ENCODE measurements at regions not wholly inside any gene's neighbourhood (a gene's known extent, or its start where the extent isn't known, plus 50 kb on each side); places are given as distances from the start of the nearest gene placed in this dataset.

DNA sequence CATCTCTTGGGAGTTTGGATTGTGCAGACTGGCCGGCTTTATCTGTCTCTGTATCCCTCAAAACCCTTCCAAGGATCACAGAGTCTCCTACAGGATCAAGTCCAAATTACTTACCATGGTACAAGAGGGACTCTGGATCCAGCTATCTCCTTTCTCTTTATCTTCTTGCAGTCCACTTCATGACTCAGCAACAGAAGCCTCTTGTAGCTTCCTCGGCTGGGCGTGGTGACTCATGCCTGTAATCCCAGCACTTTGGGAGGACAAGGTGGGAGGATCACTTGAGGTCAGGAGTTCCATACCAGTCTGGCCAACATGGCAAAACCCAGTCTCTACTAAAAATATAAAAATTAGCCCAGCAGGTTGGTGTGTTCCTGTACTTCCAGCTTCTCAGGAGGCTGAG, 189.7 kb downstream of the BCAT1 start:
- 28% methylated on average over 3 of the region's 3 CpGs for WGBS (ENCODE audit: missing lambda C conversion rate)
- no peak for FAIRE-seq

DNA sequence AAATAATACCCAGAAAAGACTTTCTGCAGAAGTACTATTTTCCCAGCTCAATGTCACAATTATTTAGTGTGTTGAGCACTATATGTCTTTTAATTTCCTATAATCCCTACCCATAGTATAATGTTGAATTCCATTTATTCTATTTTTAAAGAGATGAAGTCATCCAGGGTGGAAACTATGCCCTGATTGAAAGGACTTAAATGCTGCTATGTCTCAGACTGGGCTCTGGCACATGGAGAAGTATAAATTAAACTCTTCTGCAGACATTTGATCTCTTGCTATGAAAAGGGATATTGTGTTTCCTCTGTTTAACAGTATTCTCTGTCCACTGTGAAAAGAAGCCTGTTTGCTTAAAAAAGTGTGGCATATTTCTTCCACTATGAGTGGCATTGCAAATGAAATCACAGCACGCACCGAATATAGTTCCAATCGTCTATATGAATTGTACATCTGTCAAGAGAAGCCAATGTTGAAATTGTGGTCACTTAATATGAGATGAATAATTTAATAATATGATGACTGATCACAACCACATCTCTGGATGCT, 192.3 kb downstream of the BCAT1 start:
- Histone ChIP-seq H3K27ac (no peak overlapping the region), H3K9me3 (no peaks in the 10 kb centered on the region), H3K4me2 (no peak overlapping the region), H3K4me3 (no peak overlapping the region), H3K4me1 (no peaks in the 10 kb centered on the region)
- ChIA-PET POLR2A (no interaction called here), CTCF (no interaction called here)
- TF ChIP-seq ZSCAN20 (CRISPR knock-in tag; IDR thresholded peaks at IDR 0.05) = no peak
- no peak for TF ChIP-seq GATA3 (IDR thresholded peaks at IDR 0.05; ENCODE audit: borderline replicate concordance)
- TF ChIP-seq FOSL2 (IDR thresholded peaks at IDR 0.05) = no peak
- TF ChIP-seq FOSL2 (CRISPR knock-in tag; IDR thresholded peaks at IDR 0.05) = no peak
- FAIRE-seq (no peak), ATAC-seq (no peak), DNase-seq (ENCODE audit: low read depth in 1 of 2, low spot score in 1 of 2) (no peak)
- WGBS (ENCODE audit: missing lambda C conversion rate) = 21% methylated on average over 3 of the region's 3 CpGs

More for the DNA sequence above, 189.7 kb downstream of the BCAT1 start:
- TF ChIP-seq ZC3H11A (IDR thresholded peaks at IDR 0.05) (no peak), CEBPB (IDR thresholded peaks at IDR 0.05) (no peak), HOXB5 (CRISPR knock-in tag; IDR thresholded peaks at IDR 0.05) (no peak)
- no peak overlapping the region for H3K27ac ChIP-seq
- H3K4me1 ChIP-seq = no peaks in the 10 kb centered on the region
- H3K4me3 ChIP-seq = no peak overlapping the region
- no peak overlapping the region for H3K4me2 ChIP-seq
- DNase-seq (ENCODE audit: low read depth in 1 of 2, low spot score in 1 of 2) = no peak
- ATAC-seq = no peak
- POLR2A ChIA-PET = no interaction called here
- H3K9me3 ChIP-seq = no peaks in the 10 kb centered on the region
- CTCF ChIA-PET = interaction anchor here (1.1 kb wide), 1 partner anchor 9 kb away, joined by 3 read pairs; no protein-coding TSS in a partner anchor

DNA sequence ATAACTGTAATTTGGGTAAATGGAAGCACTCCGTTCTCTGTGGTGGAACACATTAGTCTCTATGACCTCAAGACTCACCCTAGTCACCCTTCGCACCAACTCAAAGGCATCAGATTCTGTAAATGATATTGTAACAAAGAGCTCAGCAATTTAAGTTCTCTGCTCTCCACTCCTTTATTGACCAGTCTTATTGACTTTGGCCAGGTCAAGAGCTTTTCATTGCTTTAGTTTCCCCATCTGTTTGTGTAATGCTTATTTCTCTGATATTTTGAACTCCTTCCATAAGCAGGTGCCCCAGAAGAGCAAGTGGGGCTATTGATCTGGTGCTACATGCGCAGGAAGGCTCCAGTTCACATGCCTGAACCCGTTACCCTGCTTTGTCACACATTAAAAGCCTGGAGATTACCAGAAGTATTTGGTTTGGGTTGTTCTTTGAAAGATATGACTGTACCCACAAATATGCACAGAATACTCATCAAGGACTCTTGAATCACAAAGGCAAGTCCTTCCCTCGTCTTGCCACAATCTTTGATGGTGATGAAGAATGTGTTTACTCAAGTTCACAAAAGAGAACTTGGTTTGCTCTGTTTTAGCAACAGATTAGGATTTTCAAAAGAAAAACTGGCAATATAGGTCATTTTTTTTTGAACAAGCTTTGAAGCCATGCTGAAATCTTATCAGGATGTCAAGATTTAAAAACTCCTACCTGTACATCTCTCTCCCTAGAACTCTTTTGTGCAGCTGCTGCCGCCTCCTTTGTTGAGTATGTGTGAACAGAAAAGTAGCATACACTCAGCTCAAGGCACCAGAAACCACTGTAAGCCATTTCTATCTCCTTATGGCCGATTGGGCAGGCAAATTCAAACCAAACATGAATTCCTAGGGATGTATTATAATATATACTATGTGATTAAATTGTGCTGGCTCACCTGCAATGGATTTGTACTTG, 193.9 kb downstream of the BCAT1 start:
- POLR2A ChIA-PET = no interaction called here
- TF ChIP-seq MAFK (IDR thresholded peaks at IDR 0.05; ENCODE audit: partially characterized antibody) = no peak
- TF ChIP-seq HDAC2 (IDR thresholded peaks at IDR 0.05) = no peak
- TF ChIP-seq, protein P1, sequence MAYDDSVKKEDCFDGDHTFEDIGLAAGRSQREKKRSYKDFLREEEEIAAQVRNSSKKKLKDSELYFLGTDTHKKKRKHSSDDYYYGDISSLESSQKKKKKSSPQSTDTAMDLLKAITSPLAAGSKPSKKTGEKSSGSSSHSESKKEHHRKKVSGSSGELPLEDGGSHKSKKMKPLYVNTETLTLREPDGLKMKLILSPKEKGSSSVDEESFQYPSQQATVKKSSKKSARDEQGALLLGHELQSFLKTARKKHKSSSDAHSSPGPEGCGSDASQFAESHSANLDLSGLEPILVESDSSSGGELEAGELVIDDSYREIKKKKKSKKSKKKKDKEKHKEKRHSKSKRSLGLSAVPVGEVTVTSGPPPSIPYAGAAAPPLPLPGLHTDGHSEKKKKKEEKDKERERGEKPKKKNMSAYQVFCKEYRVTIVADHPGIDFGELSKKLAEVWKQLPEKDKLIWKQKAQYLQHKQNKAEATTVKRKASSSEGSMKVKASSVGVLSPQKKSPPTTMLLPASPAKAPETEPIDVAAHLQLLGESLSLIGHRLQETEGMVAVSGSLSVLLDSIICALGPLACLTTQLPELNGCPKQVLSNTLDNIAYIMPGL (CRISPR knock-in tag; IDR thresholded peaks at IDR 0.05; ENCODE audit: borderline replicate concordance) = no peak
- TF ChIP-seq, protein P2, sequence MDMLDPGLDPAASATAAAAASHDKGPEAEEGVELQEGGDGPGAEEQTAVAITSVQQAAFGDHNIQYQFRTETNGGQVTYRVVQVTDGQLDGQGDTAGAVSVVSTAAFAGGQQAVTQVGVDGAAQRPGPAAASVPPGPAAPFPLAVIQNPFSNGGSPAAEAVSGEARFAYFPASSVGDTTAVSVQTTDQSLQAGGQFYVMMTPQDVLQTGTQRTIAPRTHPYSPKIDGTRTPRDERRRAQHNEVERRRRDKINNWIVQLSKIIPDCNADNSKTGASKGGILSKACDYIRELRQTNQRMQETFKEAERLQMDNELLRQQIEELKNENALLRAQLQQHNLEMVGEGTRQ (IDR thresholded peaks at IDR 0.05) = no peak
- no peak for TF ChIP-seq PHF8 (IDR thresholded peaks at IDR 0.05; ENCODE audit: borderline replicate concordance, low read depth)
- no peak for TF ChIP-seq EP300 (IDR thresholded peaks at IDR 0.05)
- TF ChIP-seq FOSB (CRISPR knock-in tag; IDR thresholded peaks at IDR 0.05) = no peak
- TF ChIP-seq TP53 (CRISPR knock-in tag; IDR thresholded peaks at IDR 0.05) = no peak
- no peak for TF ChIP-seq ZC3H11A (IDR thresholded peaks at IDR 0.05)
- TF ChIP-seq RARB (CRISPR knock-in tag; IDR thresholded peaks at IDR 0.05) = no peak
- CTCF ChIA-PET = interaction anchor here (0.6 kb wide), 1 partner anchor 755 kb away, joined by 3 read pairs; no protein-coding TSS in a partner anchor
- ATAC-seq = no peak
- FAIRE-seq = no peak
- 3% methylated on average over 7 of the region's 7 CpGs for WGBS (ENCODE audit: missing lambda C conversion rate)
- H3K27ac ChIP-seq = no peak overlapping the region
- H3K4me3 ChIP-seq = no peak overlapping the region
- no peaks in the 10 kb centered on the region for H3K9me3 ChIP-seq
- no peak overlapping the region for H3K4me2 ChIP-seq
- H3K4me1 ChIP-seq = no peaks in the 10 kb centered on the region
- DNase-seq (ENCODE audit: low read depth in 1 of 2, low spot score in 1 of 2) = no peak
